Activated naive CD8-positive, alpha-beta T cell treated with anti-CD3 and anti-CD28 coated beads for 36 hours (primary cell): ENCODE measurements at regions not wholly inside any gene's neighbourhood (a gene's known extent, or its start where the extent isn't known, plus 50 kb on each side); places are given as distances from the start of the nearest gene placed in this dataset.
"Not testable (repeated sequence)": the region's sequence is repeated elsewhere in the genome, so short reads cannot be mapped to it uniquely, and the experiment has no call there.

ENCODE experiments used
- DNase-seq: peaks from one replicate; pipeline ENCODE4 v3.0.0; 2021
- H3K27ac Mint-ChIP-seq: one replicate; pipeline ENCODE4 v1.8.0; 2022; ENCODE audit warnings: mild to moderate bottlenecking, moderate library complexity, mixed read lengths
- H3K27me3 Mint-ChIP-seq: one replicate; pipeline ENCODE4 v1.8.0; 2022; ENCODE audit warnings: mild to moderate bottlenecking, mixed read lengths
- H3K36me3 Mint-ChIP-seq: one replicate; pipeline ENCODE4 v1.8.0; 2021; ENCODE audit warnings: mild to moderate bottlenecking, mixed read lengths
- H3K4me1 Mint-ChIP-seq: one replicate; pipeline ENCODE4 v1.8.0; 2021; ENCODE audit warnings: mixed read lengths
- H3K4me3 Mint-ChIP-seq: one replicate; pipeline ENCODE4 v1.8.0; 2022; ENCODE audit warnings: mild to moderate bottlenecking, moderate library complexity, mixed read lengths
- H3K9me3 Mint-ChIP-seq: one replicate; pipeline ENCODE4 v1.8.0; 2022; ENCODE audit warnings: mixed read lengths

DNA sequence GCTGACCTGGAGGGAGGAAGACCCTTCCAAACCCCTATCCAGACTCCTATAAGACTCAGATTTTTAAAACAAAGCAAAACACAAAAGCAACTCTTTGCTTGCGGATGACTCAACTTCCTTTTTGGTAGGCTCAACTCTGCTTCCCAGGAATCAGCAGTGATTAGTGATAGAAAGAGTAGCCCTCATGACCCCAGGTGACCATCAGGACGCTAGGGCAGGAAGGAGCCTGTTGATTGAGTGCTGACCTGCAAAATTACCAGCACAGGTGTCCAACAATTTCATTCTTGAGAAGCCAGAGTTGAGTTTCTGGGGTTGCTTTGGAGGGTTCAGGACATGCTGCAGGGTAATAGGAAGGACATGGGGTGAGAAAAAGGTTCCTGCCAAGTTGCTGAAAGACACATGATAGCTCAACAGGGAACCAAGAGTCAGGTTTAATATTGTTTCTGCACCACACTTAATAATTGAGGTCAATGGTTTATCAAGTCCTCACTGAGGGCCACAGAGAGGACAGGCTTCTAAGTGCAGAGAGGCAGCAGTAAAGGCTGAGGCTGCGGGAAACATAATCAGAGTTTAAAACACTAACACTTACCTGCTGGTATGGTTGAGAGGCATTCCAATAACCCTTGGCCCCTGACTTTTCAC, 67.4 kb upstream of the BMP2 start:
- no peak for DNase-seq
- Mint-ChIP-seq H3K4me1 (no peaks in the 10 kb centered on the region), H3K9me3 (peaks cover 3% of the 10 kb centered on the region), H3K36me3 (no peaks in the 10 kb centered on the region), H3K27ac (no peak overlapping the region), H3K27me3 (no peaks in the 10 kb centered on the region), H3K4me3 (no peak overlapping the region)

DNA sequence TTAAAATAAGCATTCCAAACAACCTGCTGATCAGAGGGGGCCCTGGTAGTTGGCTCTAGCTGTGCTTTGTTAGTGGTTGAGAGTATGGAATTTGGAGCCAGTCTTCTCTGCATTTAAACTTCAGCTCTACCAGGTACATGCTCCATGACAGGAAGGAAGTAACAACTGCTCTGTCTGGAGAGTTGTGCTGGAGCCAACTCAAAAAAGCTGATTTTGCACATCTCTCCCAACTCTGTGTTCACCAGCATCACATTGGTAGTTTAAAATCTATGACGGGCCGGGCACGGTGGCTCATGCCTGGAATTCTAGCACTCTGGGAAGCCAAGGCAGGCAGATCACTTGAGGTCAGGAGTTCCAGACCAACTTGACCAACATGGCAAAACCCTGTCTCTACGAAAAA, 68.8 kb upstream of the BMP2 start:
- Mint-ChIP-seq H3K27ac (no peak overlapping the region), H3K36me3 (no peaks in the 10 kb centered on the region), H3K4me3 (no peak overlapping the region), H3K4me1 (no peaks in the 10 kb centered on the region), H3K9me3 (peaks cover 3% of the 10 kb centered on the region), H3K27me3 (no peaks in the 10 kb centered on the region)
- no peak for DNase-seq

DNA sequence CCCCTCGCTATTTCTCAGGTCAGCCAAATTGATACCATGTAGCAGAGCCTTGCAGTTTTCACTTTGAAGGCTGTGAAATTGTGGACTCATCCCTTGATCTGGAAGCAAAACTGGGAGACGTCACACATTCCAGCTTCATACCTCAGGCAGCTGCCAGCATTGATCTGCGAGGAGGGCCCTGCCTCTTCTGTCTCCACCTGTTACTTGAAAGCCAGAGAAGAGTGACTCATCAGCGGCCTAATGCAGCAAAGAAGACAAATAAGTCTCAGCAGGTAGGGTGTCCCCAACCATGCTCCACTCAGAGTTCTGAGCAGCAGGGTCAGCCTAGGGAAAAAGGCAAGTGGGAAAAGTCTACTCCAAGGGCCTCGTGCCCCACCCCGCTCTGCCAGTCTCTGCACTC, 69.4 kb upstream of the BMP2 start:
- Mint-ChIP-seq H3K36me3 (no peaks in the 10 kb centered on the region), H3K27ac (no peak overlapping the region), H3K27me3 (no peaks in the 10 kb centered on the region), H3K9me3 (peaks cover 3% of the 10 kb centered on the region), H3K4me1 (no peaks in the 10 kb centered on the region), H3K4me3 (no peak overlapping the region)
- no peak for DNase-seq

DNA sequence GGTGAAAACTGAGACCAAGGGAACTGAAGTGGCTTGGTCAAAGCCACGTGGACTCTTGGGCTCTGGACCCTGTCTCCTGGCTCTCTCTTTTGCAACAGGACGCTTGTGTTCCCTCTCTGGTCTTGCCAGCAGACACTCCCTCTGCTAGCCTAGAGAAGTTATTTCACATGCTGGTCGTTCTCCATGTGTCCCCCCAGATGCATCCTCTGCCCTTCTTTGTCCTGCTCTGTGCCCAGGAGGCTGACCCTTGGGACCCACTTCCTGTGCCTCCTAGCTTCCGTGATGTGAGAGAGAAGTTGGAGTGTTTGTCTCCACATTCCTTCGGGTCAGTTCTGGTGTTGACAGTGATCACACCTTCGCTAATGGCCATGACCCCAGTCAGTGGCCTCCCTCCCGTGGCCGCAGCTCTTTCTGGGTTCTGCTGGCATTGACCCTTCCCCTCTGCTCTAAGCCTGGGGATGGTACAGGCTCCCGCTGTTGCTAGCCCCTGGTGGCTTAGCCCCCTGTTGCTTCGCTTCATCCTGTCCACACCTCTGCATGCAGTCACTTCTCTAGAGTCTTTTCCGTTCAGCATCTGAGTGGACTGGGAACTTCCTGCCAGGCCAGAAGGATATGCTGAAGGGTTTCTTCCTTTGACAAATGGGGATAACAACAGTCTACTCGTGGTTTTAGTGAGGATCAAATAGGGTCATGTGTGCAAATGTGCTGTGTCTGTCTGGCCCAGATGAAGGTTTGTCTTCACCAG, 70.1 kb upstream of the BMP2 start:
- H3K9me3 Mint-ChIP-seq: peaks cover 3% of the 10 kb centered on the region
- no peak overlapping the region for H3K4me3 Mint-ChIP-seq
- no peaks in the 10 kb centered on the region for H3K27me3 Mint-ChIP-seq
- DNase-seq: no peak
- H3K4me1 Mint-ChIP-seq: no peaks in the 10 kb centered on the region
- no peak overlapping the region for H3K27ac Mint-ChIP-seq
- no peaks in the 10 kb centered on the region for H3K36me3 Mint-ChIP-seq

DNA sequence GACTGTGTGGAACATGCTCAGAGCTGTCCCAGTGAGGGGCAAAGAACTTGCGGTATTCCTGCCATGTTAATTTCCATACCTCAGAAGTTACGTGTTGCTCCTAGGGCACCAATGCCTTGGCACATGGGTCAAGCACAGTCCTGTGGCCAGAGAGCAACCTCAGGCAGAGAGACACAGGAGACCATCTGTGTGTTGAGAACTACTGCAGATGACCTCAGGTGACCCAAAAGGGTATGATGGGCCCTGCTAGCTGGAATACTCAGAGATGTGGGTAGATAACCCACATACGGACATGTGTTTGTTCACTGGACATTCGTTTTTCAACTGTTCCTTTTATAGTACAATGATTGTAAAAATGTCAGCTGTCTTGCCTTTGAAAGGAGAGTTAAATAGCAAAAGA, 71.5 kb upstream of the BMP2 start:
- Mint-ChIP-seq H3K27me3 (no peaks in the 10 kb centered on the region), H3K4me3 (no peak overlapping the region), H3K36me3 (no peaks in the 10 kb centered on the region), H3K4me1 (no peaks in the 10 kb centered on the region), H3K27ac (no peak overlapping the region), H3K9me3 (peaks cover 3% of the 10 kb centered on the region)
- no peak for DNase-seq

DNA sequence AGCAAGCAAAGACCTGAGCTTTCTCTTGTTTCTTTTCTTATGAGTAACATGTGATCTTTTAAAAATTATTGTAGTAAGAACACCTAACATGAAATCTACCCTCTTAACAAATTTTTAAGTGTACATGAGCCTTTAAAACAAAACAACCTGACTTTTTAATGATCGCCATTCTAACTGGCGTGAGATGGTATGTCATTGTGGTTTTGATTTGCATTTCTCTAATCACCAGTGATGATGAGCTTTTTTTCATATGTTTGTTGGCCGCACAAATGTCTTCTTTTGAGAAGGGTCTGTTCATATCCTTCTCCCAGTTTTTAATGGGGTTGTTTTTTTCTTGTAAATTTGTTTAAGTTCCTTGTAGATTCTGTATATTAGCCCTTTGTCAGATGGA, 73.7 kb upstream of the BMP2 start:
- H3K4me1 Mint-ChIP-seq, H3K9me3 Mint-ChIP-seq, H3K4me3 Mint-ChIP-seq, H3K36me3 Mint-ChIP-seq, DNase-seq, H3K27me3 Mint-ChIP-seq, H3K27ac Mint-ChIP-seq: not testable (repeated sequence)

DNA sequence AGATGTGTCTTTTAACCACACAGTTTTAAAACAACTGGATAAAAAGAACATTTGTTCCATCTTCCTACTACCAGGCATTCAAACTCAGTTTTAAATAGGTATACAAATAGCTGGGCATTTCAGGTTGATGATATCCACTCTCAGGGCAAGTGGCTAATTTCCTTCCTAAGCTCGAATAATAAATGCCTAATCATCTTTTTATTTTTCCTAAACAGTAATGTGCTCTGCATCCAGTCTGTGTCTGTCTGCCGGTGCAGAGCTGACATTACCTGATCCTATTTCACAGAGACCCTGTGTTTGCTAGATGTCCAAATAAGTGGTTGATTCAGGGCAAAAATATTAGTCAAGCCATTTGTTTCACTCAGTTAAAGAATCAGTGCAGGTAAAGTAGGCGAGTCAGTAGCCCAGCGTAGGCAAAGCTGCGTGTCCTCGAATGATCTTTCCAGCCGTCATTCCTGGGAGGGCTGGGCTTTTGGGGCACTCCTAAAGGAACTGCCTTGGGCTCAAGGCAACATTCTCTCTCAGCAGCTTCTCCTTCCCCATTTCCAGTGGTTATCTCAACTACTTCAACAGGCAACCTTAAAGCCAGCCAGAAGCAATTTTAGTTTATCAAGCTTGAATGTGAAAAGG, 74.2 kb upstream of the BMP2 start:
- DNase-seq: no peak
- no peaks in the 10 kb centered on the region for H3K4me1 Mint-ChIP-seq
- no peaks in the 10 kb centered on the region for H3K9me3 Mint-ChIP-seq
- no peaks in the 10 kb centered on the region for H3K36me3 Mint-ChIP-seq
- H3K4me3 Mint-ChIP-seq: no peak overlapping the region
- no peaks in the 10 kb centered on the region for H3K27me3 Mint-ChIP-seq
- no peak overlapping the region for H3K27ac Mint-ChIP-seq

DNA sequence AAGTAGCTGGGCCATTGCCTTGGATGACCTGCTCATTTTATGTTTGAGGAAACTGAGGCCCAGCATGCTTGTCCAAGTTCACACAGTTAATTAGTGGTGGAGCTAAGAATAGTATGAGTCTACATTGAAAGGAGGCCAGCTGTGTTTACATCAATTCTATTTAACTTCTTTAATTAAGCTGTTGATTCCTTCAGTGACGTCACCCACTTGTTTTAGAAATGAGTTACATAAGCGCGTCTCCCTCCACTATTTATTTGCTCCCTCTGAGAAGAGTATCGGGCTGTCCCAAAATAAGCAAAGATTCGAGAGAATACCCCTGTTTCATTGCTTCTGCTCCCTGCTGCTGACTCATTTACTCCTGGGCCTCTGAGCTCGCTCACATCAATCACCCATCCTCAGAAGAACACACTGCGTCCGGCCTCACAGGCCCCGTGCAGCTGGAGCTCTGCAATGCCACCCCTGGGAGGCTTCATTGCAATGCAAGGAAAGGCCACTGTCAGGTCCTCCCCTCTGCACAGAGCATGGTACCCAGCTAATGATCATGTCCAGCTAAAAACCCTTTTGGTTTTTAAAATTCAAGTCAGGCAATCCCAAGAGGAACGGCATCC, 74.8 kb upstream of the BMP2 start:
- DNase-seq: no peak
- no peak overlapping the region for H3K27ac Mint-ChIP-seq
- H3K4me3 Mint-ChIP-seq: no peak overlapping the region
- no peaks in the 10 kb centered on the region for H3K36me3 Mint-ChIP-seq
- H3K27me3 Mint-ChIP-seq: no peaks in the 10 kb centered on the region
- no peaks in the 10 kb centered on the region for H3K9me3 Mint-ChIP-seq
- H3K4me1 Mint-ChIP-seq: no peaks in the 10 kb centered on the region

DNA sequence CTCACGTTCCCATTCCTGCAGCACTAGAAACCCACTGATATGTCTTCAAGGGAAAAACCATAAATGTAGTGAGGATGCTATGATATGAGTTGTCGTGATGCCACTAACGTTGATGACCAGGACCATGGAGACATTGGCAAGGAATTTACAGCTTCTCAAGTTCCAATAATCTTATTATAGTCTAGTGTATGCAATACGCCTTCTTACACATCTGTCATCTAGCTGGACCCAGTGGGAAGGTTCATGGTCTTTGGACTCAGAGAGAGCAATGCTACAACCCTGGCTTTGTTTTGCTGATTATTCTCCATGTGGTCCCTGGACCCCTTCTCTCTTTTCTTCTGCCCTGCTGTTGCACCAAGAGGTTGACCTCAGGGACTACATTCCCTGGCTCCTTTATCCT, 76.0 kb upstream of the BMP2 start:
- Mint-ChIP-seq H3K9me3 (peaks cover 2% of the 10 kb centered on the region), H3K27me3 (no peaks in the 10 kb centered on the region), H3K27ac (no peak overlapping the region), H3K4me1 (no peaks in the 10 kb centered on the region), H3K36me3 (no peaks in the 10 kb centered on the region), H3K4me3 (no peak overlapping the region)
- no peak for DNase-seq

DNA sequence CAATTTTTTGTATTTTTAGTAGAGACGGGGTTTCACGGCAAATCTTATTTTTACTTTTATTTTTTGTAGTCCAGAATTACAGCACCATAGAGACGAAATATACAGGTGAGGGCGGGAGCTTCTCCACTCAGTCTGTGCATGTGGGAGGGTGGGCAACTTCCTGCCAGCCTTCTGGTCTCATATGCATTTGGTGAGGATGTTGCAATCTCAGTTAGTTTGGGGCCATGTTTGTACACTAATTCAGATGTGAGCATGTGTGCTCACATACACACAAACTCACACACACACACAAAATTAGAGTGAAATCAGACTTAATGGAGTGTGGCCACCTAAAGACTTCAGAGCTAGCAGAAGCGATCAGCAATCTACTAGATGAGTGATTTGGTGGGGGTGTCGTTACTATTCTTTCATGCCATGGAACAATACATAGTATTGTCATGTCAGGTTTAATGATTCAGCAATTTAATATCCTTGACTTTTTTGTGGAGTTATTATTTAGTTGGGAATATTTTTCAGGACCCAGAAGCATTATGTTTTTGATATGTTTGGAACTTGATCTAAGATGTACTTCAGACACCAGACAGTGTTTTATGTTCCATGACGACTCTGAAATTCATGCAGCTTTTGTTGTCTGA, 78.0 kb upstream of the BMP2 start:
- no peak for DNase-seq

DNA sequence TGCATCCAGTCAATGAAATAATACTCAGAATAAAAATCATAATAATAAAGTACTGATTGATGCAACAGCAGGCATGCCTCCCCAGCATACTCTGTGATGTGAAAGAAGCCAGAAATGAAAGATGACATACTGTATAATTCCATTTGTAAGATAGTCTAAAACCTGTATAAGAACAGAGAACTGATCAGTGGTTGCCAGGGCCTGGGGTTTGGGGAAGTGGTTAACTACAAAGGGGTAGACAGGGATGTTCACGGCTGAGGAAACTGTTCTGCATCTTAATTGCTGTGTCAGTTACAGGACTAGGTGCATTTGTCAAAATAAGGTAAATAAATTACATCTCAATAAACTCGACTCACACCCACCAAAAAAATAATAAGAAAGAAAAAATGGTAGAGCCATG, 81.3 kb upstream of the BMP2 start:
- Mint-ChIP-seq H3K4me3 (no peak overlapping the region), H3K27me3 (no peaks in the 10 kb centered on the region)

More for the DNA sequence above, 78.0 kb upstream of the BMP2 start:
- Mint-ChIP-seq H3K4me3 (no peak overlapping the region), H3K27ac (no peak overlapping the region), H3K36me3 (no peaks in the 10 kb centered on the region), H3K27me3 (no peaks in the 10 kb centered on the region), H3K9me3 (peaks cover 2% of the 10 kb centered on the region), H3K4me1 (no peaks in the 10 kb centered on the region)

DNA sequence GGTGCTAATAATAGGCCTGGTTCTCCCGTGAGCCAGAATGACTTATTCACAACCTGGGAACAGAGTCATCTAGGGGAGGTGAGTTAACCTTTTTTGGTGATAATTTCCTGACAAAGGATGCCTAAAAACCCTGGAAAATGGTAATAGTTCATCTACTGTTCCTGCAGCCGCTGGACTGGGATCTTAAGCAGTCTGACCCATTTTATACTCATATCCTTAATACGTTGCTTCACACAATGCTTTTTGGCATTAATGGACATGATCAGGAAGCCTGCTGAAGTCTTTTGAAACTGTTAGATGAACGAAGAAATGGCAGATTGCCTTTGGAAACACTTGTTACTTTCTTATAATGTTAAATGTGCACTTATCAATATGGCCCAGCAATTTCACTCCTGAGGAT, 81.9 kb upstream of the BMP2 start:
- no peaks in the 10 kb centered on the region for H3K4me1 Mint-ChIP-seq
- H3K27me3 Mint-ChIP-seq: no peaks in the 10 kb centered on the region
- H3K9me3 Mint-ChIP-seq: peaks cover 3% of the 10 kb centered on the region
- H3K27ac Mint-ChIP-seq: no peak overlapping the region
- no peak overlapping the region for H3K4me3 Mint-ChIP-seq
- DNase-seq: no peak
- H3K36me3 Mint-ChIP-seq: no peaks in the 10 kb centered on the region

More for the DNA sequence above, 81.3 kb upstream of the BMP2 start:
- no peaks in the 10 kb centered on the region for H3K36me3 Mint-ChIP-seq
- H3K27ac Mint-ChIP-seq: no peak overlapping the region
- peaks cover 3% of the 10 kb centered on the region for H3K9me3 Mint-ChIP-seq
- H3K4me1 Mint-ChIP-seq: no peaks in the 10 kb centered on the region
- DNase-seq: no peak

DNA sequence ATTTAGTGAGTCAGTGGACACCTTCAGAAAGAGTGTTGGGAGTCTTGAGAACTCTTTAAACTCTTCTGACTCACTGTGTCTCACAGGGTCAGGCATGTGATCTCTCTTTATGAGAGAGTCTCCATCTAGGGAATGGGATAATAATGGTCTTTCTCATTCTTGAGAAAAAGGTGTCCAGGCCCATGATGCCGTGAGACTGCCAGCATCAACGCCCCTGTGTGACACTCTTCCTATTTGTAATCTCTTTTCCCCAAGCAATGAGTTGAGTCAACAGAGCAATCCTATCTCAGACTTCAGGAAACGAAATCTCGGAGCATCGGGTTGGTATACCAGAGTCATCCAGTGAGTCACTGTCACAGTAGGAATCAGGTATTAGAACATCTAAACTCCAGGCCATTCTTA, 82.3 kb upstream of the BMP2 start:
- no peak for DNase-seq
- H3K4me3 Mint-ChIP-seq: no peak overlapping the region

DNA sequence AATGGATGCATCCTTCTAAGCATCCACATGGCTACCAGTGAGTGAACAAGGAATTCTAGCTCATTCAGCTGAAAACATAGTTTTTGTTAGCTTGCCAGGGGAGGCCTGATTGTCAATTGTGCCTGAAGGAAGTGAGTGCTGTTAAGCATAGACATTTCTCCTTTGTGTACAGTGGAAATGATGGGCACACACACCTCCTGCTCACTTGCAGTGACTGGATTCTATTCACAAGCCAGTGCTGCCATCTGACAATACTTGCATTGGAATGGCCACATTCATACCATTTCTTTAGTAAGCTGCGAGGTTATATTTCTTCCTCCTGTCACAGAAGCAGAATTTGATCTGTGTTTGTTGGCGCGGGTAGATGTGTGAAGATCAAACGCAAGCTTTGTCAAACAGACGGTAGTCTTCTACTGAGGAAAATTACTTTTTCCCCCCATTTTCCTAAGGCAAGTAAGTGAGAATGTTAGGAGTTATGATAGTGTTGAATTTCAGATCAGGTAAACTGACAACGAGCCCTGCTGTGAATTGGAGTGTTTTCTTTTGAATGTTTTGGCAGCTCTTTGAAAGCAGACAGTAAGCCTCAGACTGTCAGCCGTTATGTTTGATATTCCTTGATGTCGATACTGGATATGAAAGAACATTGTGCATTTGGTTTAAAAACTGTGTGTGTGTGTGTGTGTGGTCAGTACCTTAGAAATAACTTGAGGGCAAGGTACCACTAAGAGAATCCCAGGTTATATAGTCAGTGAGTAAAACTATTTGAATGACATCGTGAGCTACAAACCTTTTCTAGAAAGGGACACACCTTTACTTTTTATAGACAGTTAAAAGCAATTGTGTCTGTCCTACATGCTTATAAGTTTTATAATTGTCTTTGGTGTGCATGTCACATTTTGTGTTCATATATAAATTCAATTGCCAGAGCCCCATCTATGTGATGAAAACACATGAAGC, 84.2 kb upstream of the BMP2 start:
- Mint-ChIP-seq H3K4me3 (no peak overlapping the region), H3K9me3 (peaks cover 3% of the 10 kb centered on the region), H3K27me3 (no peaks in the 10 kb centered on the region), H3K36me3 (no peaks in the 10 kb centered on the region), H3K4me1 (no peaks in the 10 kb centered on the region), H3K27ac (no peak overlapping the region)
- no peak for DNase-seq

More for the DNA sequence above, 82.3 kb upstream of the BMP2 start:
- Mint-ChIP-seq H3K4me1 (no peaks in the 10 kb centered on the region), H3K27ac (no peak overlapping the region), H3K9me3 (peaks cover 3% of the 10 kb centered on the region), H3K36me3 (no peaks in the 10 kb centered on the region), H3K27me3 (no peaks in the 10 kb centered on the region)
